ENCODE measurements at regions not wholly inside any gene's neighbourhood (a gene's known extent, or its start where the extent isn't known, plus 50 kb on each side); places are given as distances from the start of the nearest gene placed in this dataset.

DNA sequence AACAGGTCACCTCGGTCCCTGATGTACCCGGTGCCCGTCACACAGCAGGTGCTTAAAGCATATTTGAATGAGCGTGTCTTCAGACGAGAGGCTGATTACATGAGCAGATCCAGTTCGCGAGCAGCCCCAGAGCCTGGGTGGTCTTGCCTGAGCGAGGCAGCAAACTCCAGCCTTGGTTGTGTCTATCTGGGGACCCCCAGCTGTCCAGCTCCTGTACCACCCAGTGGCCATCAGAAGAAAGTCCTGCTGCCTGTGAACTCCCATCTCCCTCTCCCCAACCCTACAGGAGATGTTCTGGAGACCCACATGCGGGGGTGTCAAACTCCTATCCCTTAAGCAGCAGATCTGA lies 174.2 kb downstream of the PHETA1 start:
- TF ChIP-seq POLR2A (IDR thresholded peaks at IDR 0.05), result no peak
- TF ChIP-seq, protein P1, sequence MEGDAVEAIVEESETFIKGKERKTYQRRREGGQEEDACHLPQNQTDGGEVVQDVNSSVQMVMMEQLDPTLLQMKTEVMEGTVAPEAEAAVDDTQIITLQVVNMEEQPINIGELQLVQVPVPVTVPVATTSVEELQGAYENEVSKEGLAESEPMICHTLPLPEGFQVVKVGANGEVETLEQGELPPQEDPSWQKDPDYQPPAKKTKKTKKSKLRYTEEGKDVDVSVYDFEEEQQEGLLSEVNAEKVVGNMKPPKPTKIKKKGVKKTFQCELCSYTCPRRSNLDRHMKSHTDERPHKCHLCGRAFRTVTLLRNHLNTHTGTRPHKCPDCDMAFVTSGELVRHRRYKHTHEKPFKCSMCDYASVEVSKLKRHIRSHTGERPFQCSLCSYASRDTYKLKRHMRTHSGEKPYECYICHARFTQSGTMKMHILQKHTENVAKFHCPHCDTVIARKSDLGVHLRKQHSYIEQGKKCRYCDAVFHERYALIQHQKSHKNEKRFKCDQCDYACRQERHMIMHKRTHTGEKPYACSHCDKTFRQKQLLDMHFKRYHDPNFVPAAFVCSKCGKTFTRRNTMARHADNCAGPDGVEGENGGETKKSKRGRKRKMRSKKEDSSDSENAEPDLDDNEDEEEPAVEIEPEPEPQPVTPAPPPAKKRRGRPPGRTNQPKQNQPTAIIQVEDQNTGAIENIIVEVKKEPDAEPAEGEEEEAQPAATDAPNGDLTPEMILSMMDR (IDR thresholded peaks at IDR 0.05), result no peak

All from transverse colon (tissue), 3 donors.